GM19240 (cell line): ENCODE measurements at regions not wholly inside any gene's neighbourhood (a gene's known extent, or its start where the extent isn't known, plus 50 kb on each side); places are given as distances from the start of the nearest gene placed in this dataset.

Source experiments
- DNase-seq: peaks from one replicate; pipeline ENCODE4 v3.0.0; 2011; ENCODE audit warnings: low spot score; ENCODE audit not compliant: insufficient read length

DNA sequence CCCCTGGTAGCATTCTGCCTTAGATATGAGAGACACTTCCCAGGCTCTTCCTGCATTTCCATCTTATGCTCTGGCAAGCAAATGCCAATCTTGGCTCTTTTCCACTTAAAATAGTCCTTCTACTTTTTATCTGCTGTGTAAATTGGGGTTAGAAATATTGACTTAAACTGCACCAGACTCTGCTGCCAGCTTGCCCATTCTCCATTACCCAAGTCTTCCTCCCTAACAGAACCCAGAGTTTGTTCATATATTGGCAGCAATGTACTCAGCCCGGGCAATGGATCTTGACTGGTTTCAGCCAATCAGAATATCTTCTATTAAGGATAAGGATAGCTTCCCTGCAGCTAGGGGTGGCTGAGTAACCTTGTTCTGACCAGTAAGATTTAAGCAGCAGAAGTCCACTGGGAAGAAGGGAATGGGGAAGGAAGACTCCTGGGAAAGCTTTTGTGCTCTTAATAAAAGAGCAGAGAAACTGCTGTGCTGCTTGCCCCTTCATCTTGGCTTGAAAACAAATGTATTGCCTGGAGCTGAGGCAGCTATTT, 177.1 kb downstream of the KCNRG start:
- DNase-seq, result no peak

DNA sequence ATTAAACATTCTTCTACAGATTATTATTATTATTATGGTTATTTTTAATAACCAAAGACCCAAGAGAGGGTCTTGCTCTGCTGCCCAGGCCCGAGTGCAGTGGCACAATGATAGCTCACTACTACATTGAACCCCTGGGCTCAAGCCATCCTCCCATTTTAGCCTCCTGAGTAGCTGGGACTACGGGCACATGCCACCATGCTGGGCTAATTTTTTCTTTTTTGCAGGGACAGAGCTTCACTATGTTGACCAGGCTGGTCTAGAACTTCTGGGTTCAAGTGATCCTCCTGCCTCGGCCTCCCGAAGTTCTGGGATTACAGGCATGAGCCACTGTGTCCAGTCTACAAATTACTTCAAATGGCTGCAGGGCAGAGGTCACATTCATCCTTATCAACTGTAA, 179.8 kb downstream of the KCNRG start:
- no peak for DNase-seq

DNA sequence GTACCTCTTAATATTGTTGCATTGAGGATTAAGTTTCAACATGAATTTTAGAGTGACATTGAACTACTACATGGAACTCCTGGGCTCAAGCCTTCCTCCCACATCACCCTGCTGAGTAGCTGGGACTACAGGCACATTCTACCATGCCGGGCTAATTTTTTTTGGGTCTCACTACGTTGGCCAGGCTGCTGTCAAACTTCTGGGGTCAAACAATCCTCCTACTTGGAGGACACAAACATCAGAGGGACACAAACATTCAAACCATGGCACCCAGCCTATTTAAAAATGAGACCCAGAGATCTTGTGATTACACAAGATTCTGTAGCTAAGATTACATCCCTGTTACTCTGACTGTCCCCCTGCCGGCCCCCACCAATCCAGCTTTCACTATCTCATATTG, 180.9 kb downstream of the KCNRG start:
- no peak for DNase-seq

DNA sequence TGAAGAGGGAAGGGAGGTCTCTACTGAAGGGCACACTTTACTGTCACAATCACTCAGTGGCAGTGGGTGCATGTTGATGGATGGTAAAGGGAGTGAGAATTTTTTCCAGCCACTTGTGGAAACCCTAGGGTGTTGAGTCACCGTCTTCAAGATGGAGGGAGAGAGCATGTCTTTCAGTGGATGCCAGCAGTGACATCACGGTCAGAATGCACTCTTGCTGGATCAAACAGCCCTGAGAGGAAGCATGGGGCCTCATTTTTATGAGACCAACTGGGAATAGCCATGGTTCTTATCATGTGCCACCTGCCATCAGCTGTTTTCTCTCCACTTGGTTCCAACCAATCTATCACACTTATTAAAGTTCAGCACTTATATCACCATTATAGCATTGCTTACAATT, 182.5 kb downstream of the KCNRG start:
- DNase-seq, result no peak

DNA sequence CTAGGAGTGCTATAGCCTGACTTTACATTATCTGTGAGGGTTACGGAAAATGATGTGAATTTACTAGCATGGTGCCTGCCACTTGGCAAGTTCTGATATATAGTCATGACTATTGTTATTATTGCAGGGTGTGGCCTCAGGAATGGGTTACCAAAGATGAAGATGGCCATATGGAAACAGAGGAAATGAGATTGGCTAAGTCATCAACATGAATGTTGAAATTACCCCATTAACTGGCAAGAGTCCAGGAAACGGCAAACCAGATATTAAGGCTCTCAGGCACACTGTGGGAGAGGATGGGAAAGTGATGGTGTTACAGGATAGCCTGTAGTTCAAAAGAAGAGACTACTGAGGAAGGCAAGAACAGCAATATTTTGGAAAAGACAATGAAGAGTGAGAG, 183.3 kb downstream of the KCNRG start:
- no peak for DNase-seq

DNA sequence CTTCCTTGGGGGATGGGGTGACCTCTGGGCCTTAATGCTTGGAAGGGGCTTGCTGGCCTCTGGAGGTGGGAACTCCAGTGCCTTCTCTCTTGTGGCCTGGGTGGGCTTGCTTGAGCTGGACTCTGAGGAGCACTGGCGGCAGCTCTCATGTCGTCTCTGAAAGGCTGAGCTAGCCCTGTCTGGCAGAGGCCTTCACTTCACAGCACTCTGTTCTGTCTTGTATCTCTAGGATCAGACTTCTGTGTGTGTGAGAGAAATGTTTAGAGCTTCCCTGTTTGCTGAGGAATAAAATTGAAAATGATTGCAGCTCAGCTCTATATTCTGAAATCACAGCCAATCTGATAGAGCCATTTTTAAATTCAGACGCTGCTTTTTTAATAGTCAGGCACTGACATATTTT, 185.3 kb downstream of the KCNRG start:
- no peak for DNase-seq

DNA sequence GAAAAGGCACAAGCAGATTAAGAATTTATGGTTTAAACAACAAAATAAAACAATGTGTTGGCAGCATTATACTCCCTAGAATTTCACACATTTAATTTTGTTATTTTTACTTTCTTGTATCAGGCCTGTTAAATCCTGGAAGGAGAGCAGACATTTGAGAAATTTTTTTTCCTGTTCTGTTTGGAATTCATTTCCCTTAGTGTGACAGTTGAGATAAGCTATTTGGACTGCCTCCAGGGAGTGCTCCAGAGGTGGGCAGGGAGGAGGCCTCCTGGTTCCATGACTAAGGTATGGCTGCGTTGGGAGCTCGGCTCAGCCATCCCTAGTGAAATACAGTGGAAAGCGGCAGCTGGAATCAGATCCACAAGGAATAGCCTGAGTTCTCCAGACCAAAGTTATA, 185.7 kb downstream of the KCNRG start:
- no peak for DNase-seq

DNA sequence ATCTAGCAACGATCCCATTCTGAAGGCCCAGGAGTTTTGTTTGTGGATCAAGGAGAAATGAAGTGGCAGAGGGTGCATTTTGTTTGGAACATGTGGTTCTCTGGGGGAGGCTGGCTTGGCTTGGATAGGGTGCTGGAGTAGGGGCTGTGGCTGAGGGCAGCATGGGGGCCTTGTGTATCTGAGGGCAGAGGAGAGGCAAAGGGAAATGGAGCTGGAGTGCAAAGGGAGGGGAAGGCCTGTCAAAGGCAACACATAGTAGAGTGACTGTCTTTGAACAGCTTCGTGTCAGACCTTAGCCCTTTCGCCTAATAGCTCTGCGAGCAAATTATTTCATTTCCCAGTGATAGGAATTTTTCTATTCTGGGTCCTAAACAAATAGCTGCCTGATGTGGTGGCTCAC, 187.2 kb downstream of the KCNRG start:
- no peak for DNase-seq

DNA sequence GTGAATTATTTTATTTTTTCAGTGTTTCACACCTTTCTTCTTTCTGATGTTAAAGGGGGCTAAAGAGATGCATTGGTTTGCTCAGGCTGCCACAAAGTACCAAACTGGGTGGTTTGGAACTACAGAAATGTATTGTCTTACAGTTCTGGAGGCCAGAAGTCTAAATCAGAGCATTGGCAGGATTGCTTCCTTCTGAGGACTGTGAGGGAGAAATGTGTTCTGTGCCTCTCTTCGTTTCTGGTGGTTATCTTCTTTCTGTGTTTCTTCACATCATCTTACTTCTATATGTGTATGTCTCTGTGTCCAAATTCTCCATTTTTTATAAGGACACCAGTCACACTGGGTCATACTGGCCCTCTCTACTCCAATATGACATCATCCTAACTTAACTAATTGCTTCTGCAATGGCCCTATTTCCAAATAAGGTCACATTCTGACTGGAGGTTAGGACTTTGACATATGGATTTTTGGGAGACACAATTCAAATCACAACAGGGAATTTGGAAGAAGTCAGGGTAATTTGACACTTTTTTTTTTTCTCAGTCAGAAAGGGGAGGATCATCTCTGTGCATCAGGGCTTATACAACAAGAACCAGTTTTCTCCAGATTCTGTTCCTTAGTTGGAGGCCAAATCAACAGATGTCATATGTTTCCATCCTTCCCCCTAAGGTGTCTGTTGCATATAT, 188.2 kb downstream of the KCNRG start:
- DNase-seq, result no peak

DNA sequence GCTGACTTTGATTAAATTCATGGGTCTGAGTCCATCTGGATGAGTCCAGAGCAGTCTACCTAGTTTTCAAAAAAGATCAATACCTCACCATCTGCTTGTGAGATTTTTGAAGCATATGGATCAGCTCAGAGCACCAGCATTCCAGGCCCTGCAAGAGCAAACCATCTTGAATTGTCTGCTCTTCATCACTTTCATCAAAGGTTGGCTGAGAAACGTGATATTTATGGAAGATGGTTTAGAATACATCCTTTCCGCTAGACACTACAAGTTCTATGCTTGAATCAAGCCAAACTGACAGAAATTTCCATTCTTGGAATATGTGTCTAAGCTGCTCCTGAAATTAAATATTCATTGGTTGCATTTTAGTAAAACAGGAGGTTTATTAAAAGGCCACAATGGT, 190.3 kb downstream of the KCNRG start:
- DNase-seq, result no peak

DNA sequence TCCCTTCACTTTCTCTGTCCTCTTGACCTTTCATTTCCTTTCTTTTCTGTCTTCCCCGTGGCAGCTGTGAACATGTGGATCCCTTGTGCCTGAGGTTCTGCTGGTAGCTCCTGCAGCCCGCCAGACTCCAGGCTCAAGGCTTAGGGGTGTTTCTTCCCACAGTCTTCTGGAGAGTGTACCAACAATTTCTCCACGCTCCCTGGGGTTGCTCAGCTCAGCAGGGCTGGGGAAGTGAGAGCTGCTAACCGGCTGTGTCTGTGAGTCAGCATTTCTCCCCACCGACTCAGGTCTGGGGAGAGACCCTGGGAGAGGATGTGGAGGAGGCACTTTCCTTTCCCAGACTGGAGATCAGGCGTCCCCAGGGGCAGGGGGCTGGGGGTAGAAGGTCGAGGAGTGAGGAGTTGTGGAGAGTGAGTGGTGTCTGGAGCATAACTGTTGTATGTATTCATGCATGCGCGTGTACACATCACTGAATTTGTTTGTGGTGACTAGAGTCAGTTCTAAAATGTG, 193.6 kb downstream of the KCNRG start:
- DNase-seq, result no peak

DNA sequence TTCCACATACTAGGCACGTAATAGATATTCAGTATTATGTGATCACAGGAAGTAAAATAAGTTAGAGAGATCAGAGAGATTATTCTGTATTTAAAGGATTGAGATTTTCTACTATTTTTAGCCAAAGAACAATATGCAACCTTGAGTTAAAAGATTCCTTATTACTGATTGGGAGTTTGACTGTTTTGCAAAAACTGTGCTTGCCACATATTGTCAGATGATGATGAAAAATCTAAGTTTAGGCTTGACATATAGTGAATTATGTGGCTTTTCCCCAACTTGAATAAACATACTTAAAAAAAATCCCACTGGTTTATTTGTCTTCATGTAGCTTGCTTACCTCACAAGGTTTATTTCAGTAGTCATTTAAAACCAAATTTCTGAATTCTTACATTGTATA, 194.4 kb downstream of the KCNRG start:
- DNase-seq, result no peak

DNA sequence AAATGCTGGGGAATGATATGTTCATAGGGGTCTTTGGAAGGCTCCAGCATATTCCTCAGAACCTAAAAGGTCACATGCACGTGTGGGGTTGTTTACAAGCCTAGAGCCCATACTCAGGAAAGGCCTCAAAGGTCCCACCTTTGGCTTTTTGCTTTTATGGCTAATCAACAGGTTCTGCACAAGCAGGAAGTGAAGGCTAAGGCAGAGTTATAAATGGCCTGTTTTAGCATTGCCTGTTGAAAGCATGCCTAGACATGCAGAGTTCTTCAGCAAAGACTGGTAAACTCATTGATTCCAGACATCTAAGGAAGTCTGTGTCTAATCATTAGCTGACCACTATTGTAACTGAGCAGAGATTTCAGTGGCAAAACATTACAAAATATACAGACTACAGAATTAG, 198.3 kb downstream of the KCNRG start:
- no peak for DNase-seq

DNA sequence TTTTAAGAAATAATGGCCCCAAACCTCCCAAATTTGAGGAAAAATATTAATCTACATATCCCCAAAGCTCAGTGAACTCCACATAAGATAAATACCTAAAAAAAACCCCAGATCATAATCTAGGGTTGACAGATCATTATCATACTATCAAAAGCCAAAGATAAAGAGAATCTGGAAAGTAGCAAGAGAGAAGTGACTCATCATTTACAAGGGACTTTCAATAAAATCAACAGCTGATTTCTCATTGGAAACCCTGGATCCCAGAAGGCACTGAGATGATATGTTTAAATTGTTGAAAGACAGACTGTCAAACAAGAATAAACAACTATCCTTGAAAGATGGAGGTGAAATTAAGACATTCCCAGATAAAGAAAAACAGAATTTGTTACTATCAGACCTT, 199.3 kb downstream of the KCNRG start:
- DNase-seq, result no peak

DNA sequence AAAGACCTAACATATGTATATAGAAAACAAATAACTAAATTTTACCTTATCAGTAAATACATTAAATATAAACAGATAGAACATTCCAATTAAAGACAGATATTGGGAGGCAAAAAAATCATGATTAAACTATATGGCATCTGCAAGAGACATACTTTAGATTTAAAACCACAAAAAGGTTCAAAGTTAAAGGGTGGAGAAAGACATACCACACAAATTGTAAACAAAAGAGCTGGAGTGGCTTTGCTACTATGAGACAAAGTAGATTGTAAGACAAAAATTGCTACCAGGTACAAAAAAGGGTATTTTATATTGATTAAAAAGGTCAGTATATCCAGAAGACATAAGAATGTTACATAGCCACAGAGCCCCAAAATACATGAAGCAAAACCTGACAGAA, 200.2 kb downstream of the KCNRG start:
- no peak for DNase-seq

DNA sequence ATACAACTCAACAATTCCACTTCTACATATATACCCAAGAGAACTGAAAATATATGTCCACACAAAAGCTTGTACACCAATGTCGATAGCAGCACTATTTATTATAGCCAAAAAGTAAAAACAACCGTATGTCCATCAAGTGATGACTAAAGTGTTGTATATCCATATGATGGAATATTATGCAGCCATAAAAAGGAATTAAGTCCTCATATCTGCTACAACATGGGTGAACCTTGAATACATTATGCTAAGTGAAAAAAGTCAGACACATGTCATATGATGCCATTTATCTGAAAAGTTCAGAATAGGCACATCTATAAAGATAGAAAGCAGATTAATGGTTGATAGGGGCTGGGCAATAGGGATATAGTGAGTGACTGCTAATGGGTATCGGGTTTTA, 204.5 kb downstream of the KCNRG start:
- no peak for DNase-seq

DNA sequence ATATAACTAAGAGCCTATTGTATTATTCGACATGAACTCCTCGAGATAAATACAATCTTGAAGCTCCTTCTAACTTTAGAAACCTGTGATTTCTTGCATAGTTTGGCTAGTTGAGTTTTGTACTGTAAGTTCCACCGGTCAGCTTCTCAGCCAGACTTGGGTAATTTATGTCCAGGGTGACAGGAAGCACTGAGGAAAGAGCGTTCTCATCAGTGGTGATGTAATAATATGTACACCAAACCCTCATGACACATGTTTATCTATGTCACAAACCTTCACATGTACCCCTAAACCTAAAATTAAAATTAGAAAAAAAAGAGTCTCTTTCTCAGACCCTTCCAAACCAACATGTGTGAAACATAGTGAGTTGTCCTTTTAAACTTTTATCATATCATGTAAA, 205.7 kb downstream of the KCNRG start:
- DNase-seq, result no peak

DNA sequence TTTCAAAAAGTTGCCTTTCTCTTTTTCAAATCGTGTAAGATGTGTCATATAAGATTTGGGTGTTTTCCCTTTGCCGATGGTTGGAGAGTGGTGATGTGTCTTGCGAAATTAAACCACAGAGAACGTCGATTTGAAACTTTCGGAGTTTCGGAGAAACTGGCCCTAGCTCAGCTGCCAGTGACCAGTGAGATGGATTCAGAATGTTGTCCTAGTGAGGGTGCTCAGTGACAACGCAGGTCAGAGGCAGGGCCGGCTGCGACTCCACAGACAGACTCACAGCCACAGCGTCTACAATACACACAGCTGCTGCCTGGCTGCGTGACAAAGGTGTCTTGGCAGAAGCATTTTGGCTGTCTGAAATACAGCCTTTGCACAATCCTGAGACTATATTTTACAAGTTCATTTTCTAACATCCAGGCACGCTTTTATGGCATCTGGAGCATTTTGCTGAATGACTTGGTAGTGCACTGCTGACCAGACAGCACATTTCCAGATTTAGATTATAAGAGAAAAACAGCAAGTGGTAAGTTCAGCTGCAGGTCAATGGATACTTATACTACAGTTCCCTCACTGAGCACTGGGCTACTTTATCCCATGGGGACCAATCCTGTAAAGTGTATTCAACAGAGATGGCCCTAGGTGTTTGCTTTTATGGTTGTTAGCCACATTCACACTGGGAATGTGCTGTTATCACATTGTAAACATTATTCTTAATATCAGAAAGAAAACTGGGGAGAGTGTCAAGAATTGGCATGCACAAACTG, 207.5 kb downstream of the KCNRG start:
- no peak for DNase-seq

DNA sequence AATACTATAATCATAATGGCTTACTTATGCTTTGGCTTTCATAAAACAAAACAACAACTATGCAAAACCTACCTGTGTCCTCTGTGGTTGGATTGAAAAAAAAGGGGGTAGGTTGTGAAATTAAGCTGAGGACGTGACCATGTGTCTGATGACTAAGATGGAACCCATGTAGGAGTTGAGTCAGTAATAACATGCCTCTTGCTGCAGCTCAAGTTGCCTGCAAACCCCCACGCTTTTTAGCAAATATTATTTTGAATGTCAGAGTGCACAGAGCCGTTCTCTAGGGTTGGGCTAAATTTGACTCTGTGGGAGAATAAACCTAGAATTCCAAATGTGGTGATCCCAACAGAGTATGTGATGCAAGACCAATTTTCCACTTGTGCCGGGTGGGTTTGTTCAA, 209.3 kb downstream of the KCNRG start:
- no peak for DNase-seq

DNA sequence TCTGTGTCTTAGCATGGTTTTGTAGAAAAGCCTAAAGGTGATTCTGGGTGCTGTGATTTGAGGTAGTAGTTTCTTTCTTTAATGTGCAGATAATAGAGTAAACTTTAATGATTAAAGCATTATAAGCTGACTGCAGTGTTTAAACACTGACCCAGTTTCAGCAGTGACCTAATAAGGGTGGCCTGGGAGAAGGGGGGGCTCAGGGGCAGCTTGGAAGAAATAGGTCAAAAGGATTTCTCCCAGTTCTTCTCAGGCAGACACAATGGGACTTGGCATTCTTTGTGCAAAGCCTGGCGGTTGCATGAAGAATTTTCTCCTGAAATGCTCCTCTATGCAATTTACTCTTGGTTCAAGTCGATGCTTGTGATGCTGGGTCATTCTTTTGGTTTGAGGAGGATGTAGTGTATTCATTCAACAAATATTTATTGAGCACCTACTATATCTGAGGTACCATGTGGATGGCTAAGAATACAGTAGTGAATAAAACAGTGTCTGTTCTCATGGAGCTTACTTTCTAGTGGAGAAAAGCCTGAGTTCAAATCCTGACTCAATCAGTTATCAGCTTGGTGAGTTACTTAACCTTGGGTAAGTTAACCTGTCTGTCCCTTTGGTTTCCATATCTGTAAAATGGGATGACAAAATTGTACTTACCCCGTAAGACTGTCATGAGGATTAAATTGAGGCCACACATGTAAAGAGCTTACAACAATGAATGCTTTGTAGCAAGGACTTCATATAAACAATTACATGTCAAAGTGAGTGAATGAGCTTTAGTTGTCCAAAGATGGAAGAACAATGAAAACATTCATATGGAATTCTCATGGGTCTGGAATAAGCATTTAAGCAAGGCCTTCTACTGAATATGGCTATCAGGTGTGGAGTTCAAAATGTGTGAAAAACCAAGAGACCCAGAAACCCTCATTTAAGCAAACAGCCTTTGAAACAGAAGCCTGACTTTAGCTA, 210.2 kb downstream of the KCNRG start:
- no peak for DNase-seq

DNA sequence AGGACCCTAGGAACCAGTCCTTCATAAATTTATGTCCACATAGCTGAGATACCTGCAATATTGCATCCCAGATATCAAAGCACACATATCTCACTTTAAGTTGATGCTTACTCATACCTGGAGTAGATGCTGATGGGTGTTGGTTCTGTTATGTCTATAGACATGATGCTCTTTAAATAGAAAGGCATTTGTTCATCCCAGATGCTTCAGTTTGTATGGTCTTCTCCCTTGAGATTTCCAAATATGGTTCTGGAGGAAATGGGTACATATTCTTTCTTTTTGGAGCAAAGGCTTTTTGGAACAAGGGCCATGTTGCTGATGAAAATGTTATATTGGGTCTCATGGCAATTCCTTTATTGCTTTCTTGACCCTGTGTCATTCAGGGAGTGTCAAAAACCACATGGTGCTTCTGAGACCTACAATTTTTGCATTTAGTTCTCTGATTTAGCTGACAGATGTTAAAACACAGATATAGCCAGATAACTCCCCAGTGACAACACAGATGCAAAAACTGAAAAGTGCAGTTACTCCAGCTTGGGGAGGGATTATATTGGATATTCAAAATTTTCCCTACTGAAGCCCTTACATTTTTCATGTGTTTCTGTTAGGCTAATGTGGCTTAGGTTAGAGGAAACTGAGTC, 211.4 kb downstream of the KCNRG start:
- DNase-seq, result no peak
